ENCODE measurements at regions not wholly inside any gene's neighbourhood (a gene's known extent, or its start where the extent isn't known, plus 50 kb on each side); places are given as distances from the start of the nearest gene placed in this dataset.

GRCh38 chr13:111976474-111977178, 90.3 kb upstream of the SOX1 start:
- no peak for FAIRE-seq
- H3K27ac ChIP-seq (ENCODE audit: low read depth in 2 of 2, low read length in 2 of 2) = no peak overlapping the region
- peaks cover 7% of the 10 kb centered on the region for H3K27me3 ChIP-seq (ENCODE audit: control insufficient read depth, insufficient read depth, low read length)
- peak in 1 of 5 donors; percentile 57 for DNase-seq
- no peak for TF ChIP-seq CTCF (IDR thresholded peaks at IDR 0.05; ENCODE audit: borderline replicate concordance, extremely low read depth, insufficient read depth)
- H3K4me1 ChIP-seq (ENCODE audit: control insufficient read depth in 2 of 3, insufficient read depth in 2 of 3, low read depth in 1 of 3, low read length in 3 of 3) = no peaks in the 10 kb centered on the region
- H3K9me3 ChIP-seq (ENCODE audit: control insufficient read depth in 2 of 3, insufficient read depth in 1 of 3, low read length in 3 of 3) = peaks cover 0 to 6% (median 0%) of the 10 kb centered on the region in 3 donors
- intact Hi-C loops (cut with DNase I) = no loop called here
- H3K36me3 ChIP-seq (ENCODE audit: control insufficient read depth in 2 of 3, insufficient read depth in 3 of 3, low read length in 3 of 3) = no peaks in the 10 kb centered on the region
- no peak overlapping the region for H3K9ac ChIP-seq (ENCODE audit: low read length in 3 of 3)
- H3K4me3 ChIP-seq (ENCODE audit: low read length in 3 of 3) = no peak overlapping the region

- Histone ChIP-seq H3K9me3 (ENCODE audit: control insufficient read depth in 2 of 3, insufficient read depth in 1 of 3, low read length in 3 of 3) (peaks cover 0 to 6% (median 0%) of the 10 kb centered on the region in 3 donors), H3K27ac (ENCODE audit: low read depth in 2 of 2, low read length in 2 of 2) (no peak overlapping the region), H3K27me3 (ENCODE audit: control insufficient read depth, insufficient read depth, low read length) (peaks cover 4% of the 10 kb centered on the region), H3K36me3 (ENCODE audit: control insufficient read depth in 2 of 3, insufficient read depth in 3 of 3, low read length in 3 of 3) (no peaks in the 10 kb centered on the region), H3K4me3 (ENCODE audit: low read length in 3 of 3) (no peak overlapping the region), H3K9ac (ENCODE audit: low read length in 3 of 3) (no peak overlapping the region), H3K4me1 (ENCODE audit: control insufficient read depth in 2 of 3, insufficient read depth in 2 of 3, low read depth in 1 of 3, low read length in 3 of 3) (no peaks in the 10 kb centered on the region)
- FAIRE-seq (no peak), DNase-seq (peak in 1 of 5 donors; percentile 29)
- intact Hi-C loops (cut with DNase I) = no loop called here
- TF ChIP-seq CTCF (IDR thresholded peaks at IDR 0.05; ENCODE audit: borderline replicate concordance, extremely low read depth, insufficient read depth) = no peak
These were observed 89.8 kb upstream of the SOX1 start for GRCh38 chr13:111977179-111977506.

- FAIRE-seq (no peak), DNase-seq (no peak)
- no peaks in the 10 kb centered on the region for H3K36me3 ChIP-seq (ENCODE audit: control insufficient read depth in 2 of 3, insufficient read depth in 3 of 3, low read length in 3 of 3)
- no peaks in the 10 kb centered on the region for H3K4me1 ChIP-seq (ENCODE audit: control insufficient read depth in 2 of 3, insufficient read depth in 2 of 3, low read depth in 1 of 3, low read length in 3 of 3)
- H3K27me3 ChIP-seq (ENCODE audit: control insufficient read depth, insufficient read depth, low read length) = peaks cover 4% of the 10 kb centered on the region
- intact Hi-C loops (cut with DNase I) = no loop called here
- H3K9me3 ChIP-seq (ENCODE audit: control insufficient read depth in 2 of 3, insufficient read depth in 1 of 3, low read length in 3 of 3) = peaks cover 0 to 6% (median 0%) of the 10 kb centered on the region in 3 donors
- H3K27ac ChIP-seq (ENCODE audit: low read depth in 2 of 2, low read length in 2 of 2) = no peak overlapping the region
- H3K9ac ChIP-seq (ENCODE audit: low read length in 3 of 3) = no peak overlapping the region
- no peak overlapping the region for H3K4me3 ChIP-seq (ENCODE audit: low read length in 3 of 3)
- no peak for TF ChIP-seq CTCF (IDR thresholded peaks at IDR 0.05; ENCODE audit: borderline replicate concordance, extremely low read depth, insufficient read depth)
These were observed 88.4 kb upstream of the SOX1 start for GRCh38 chr13:111978546-111978945.

Data from kidney (tissue), 13 donors.